ENCODE measurements at regions not wholly inside any gene's neighbourhood (a gene's known extent, or its start where the extent isn't known, plus 50 kb on each side); places are given as distances from the start of the nearest gene placed in this dataset.
A peak's percentile ranks its signal among the peaks of the same experiment; 100 is the strongest.

DNA sequence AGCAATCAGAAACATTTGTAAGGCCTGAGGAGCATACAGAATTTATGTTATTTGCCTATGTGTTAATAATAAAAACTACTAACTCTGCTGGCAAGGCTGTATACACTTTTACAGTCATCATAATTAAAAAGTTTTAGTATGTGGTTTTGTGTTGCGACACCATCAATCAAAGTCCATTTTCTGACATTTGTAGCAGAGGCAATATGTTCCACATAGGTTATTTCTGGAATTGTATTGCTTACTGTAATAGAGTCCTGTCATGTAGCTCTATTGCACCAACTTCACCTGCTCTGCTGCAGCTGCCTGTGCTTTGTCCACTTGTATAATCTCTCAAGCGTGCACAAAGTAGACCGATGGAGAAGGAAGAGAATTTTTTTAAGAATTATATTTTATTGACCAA lies 501.8 kb downstream of the HACE1 start:
- no peak overlapping the region for H3K4me3 Mint-ChIP-seq
- H3K27me3 Mint-ChIP-seq (ENCODE audit: low read depth): no peaks in the 10 kb centered on the region
- H3K4me1 Mint-ChIP-seq: peaks cover 7% of the 10 kb centered on the region
- H3K36me3 Mint-ChIP-seq: no peaks in the 10 kb centered on the region
- DNase-seq (ENCODE audit: low spot score in 2 of 2, unreplicated experiment in 2 of 2): no peak
- H3K27ac Mint-ChIP-seq: no peak overlapping the region
- TF ChIP-seq, protein P1, sequence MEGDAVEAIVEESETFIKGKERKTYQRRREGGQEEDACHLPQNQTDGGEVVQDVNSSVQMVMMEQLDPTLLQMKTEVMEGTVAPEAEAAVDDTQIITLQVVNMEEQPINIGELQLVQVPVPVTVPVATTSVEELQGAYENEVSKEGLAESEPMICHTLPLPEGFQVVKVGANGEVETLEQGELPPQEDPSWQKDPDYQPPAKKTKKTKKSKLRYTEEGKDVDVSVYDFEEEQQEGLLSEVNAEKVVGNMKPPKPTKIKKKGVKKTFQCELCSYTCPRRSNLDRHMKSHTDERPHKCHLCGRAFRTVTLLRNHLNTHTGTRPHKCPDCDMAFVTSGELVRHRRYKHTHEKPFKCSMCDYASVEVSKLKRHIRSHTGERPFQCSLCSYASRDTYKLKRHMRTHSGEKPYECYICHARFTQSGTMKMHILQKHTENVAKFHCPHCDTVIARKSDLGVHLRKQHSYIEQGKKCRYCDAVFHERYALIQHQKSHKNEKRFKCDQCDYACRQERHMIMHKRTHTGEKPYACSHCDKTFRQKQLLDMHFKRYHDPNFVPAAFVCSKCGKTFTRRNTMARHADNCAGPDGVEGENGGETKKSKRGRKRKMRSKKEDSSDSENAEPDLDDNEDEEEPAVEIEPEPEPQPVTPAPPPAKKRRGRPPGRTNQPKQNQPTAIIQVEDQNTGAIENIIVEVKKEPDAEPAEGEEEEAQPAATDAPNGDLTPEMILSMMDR (IDR thresholded peaks at IDR 0.05; ENCODE audit: unreplicated experiment): no peak
- H3K9me3 Mint-ChIP-seq: no peaks in the 10 kb centered on the region

DNA sequence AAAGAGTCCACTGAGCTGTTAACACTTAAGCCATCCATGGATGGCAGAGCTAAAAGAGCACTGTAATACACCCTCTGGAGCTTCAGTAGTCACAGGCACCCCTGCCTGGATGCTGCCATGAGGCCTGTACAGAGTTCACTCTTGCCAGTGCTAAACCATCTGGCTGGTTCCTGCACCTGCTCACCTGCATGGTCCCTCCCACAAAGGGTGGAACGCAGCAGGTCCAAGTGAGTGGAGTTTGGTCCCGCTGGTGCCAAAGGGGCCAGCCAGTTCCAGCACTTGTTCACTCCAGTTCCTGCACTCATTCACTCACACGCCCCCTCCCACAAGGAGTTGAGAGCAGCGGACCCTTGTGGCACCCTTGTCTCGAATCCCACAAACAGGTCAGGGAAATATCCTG lies 503.5 kb downstream of the HACE1 start:
- Mint-ChIP-seq H3K36me3 (no peaks in the 10 kb centered on the region), H3K27me3 (ENCODE audit: low read depth) (no peaks in the 10 kb centered on the region), H3K4me1 (peaks cover 7% of the 10 kb centered on the region), H3K9me3 (no peaks in the 10 kb centered on the region), H3K27ac (no peak overlapping the region), H3K4me3 (no peak overlapping the region)
- no peak for DNase-seq (ENCODE audit: low spot score in 2 of 2, unreplicated experiment in 2 of 2)
- TF ChIP-seq, protein P1 (IDR thresholded peaks at IDR 0.05; ENCODE audit: unreplicated experiment): no peak

DNA sequence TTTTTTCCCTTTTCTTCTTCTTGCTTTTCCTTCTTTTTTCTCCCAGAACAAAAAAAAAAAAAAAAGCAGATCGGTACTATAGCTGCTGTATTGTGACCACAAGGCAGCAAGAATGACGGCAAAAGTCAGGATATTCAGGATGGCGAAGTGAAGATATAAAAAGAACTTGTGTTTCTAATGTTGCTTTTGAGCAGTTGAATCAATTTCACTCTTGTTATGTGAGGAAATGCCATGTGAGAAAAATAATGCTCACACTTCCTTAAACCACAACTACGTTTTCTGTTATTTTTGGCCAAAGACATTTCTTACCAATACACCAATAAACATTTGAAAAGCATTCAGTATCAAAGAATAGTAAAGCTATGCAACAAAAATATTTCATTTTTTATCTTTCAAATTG lies 510.5 kb downstream of the HACE1 start:
- Mint-ChIP-seq H3K4me1 (peaks cover 7% of the 10 kb centered on the region), H3K27me3 (ENCODE audit: low read depth) (no peaks in the 10 kb centered on the region), H3K36me3 (no peaks in the 10 kb centered on the region), H3K9me3 (peaks cover 20% of the 10 kb centered on the region), H3K4me3 (no peak overlapping the region), H3K27ac (no peak overlapping the region)
- TF ChIP-seq, protein P1 (IDR thresholded peaks at IDR 0.05; ENCODE audit: unreplicated experiment): no peak
- DNase-seq (ENCODE audit: low spot score in 2 of 2, unreplicated experiment in 2 of 2): no peak

DNA sequence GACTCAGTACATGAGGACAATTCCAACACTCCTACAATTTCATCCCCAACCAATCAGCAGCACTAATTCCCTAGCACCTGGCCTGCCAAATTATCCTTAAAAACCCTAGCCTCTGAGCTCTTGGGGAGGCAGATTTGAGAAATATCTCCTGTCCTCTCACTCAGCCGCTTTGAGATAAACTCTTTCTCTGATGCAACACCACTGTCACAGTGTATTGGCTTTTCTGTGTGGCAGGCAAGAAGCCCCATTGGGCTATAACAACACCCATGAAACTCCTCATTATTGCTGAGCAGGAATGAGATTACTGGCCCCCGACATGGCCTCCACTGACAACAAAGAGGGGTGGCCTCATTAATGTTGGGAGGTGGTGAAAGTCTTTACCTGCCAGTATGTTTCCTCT lies 515.5 kb downstream of the HACE1 start:
- H3K27ac Mint-ChIP-seq: no peak overlapping the region
- peaks cover 2% of the 10 kb centered on the region for H3K36me3 Mint-ChIP-seq
- TF ChIP-seq, protein P1 (IDR thresholded peaks at IDR 0.05; ENCODE audit: unreplicated experiment): no peak
- peaks cover 33% of the 10 kb centered on the region for H3K9me3 Mint-ChIP-seq
- no peaks in the 10 kb centered on the region for H3K4me1 Mint-ChIP-seq
- no peak for DNase-seq (ENCODE audit: low spot score in 2 of 2, unreplicated experiment in 2 of 2)
- H3K27me3 Mint-ChIP-seq (ENCODE audit: low read depth): no peaks in the 10 kb centered on the region
- no peak overlapping the region for H3K4me3 Mint-ChIP-seq

DNA sequence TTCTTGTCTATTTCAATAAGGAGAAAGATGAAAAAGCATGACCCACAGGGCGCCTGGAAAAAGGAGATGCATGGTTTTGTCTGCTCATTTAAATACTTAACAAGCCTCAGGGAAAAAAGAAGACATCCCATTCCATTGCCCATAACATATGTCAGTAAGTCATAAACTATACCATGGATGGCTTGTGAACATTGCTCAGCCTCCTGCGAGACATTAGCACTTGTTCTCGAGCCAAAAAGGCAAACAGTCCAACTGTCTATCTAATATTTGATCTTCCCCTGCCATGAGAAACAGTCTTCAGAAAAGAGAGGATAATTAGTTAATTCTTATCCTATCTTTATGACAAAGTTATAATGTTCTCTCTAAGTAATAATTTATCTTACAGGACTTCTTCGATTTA lies 527.4 kb downstream of the HACE1 start:
- Mint-ChIP-seq H3K27ac (peak overlapping the region; percentile 6), H3K27me3 (ENCODE audit: low read depth) (peaks cover 2% of the 10 kb centered on the region), H3K36me3 (no peaks in the 10 kb centered on the region), H3K9me3 (no peaks in the 10 kb centered on the region), H3K4me1 (peaks cover 37% of the 10 kb centered on the region), H3K4me3 (no peak overlapping the region)
- TF ChIP-seq, protein P1 (IDR thresholded peaks at IDR 0.05; ENCODE audit: unreplicated experiment): no peak
- no peak for DNase-seq (ENCODE audit: low spot score in 2 of 2, unreplicated experiment in 2 of 2)
